Uterus (tissue), 2 donors: ENCODE measurements at regions not wholly inside any gene's neighbourhood (a gene's known extent, or its start where the extent isn't known, plus 50 kb on each side); places are given as distances from the start of the nearest gene placed in this dataset.

ENCODE experiments used
- POLR2A ChIP-seq, 2 donors: fragments of 450-650 bp; IDR thresholded peaks; one replicate each; pipeline ENCODE4 v1.6.1; 2016; ENCODE audit warnings: antibody characterized with exemption in 2 of 2, mild to moderate bottlenecking in 1 of 2, moderate library complexity in 1 of 2
- TF ChIP-seq, protein P1 (sequence below), 4 experiments: fragments of 200-600 bp in 2 of 4; fragments of 450-650 bp in 2 of 4; sonication (generic) in 2 of 4; IDR thresholded peaks; one replicate each; pipeline ENCODE4 v1.5.1; 2016 to 2019; ENCODE audit warnings: antibody characterized with exemption in 4 of 4, mild to moderate bottlenecking in 2 of 4, moderate library complexity in 1 of 4

GRCh38 chr10:21166557-21167287 lies 269.6 kb upstream of the NEBL start:
- TF ChIP-seq, protein P1, sequence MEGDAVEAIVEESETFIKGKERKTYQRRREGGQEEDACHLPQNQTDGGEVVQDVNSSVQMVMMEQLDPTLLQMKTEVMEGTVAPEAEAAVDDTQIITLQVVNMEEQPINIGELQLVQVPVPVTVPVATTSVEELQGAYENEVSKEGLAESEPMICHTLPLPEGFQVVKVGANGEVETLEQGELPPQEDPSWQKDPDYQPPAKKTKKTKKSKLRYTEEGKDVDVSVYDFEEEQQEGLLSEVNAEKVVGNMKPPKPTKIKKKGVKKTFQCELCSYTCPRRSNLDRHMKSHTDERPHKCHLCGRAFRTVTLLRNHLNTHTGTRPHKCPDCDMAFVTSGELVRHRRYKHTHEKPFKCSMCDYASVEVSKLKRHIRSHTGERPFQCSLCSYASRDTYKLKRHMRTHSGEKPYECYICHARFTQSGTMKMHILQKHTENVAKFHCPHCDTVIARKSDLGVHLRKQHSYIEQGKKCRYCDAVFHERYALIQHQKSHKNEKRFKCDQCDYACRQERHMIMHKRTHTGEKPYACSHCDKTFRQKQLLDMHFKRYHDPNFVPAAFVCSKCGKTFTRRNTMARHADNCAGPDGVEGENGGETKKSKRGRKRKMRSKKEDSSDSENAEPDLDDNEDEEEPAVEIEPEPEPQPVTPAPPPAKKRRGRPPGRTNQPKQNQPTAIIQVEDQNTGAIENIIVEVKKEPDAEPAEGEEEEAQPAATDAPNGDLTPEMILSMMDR (IDR thresholded peaks at IDR 0.05): no peak
- TF ChIP-seq POLR2A (IDR thresholded peaks at IDR 0.05): no peak
